Fibroblast of pulmonary artery (primary cell): ENCODE measurements at regions not wholly inside any gene's neighbourhood (a gene's known extent, or its start where the extent isn't known, plus 50 kb on each side); places are given as distances from the start of the nearest gene placed in this dataset.

Experiments
- DNase-seq: peaks from one replicate; pipeline ENCODE4 v3.0.0-alpha.2; 2010; ENCODE audit warnings: low read depth
- H3K4me3 ChIP-seq: replicated peaks from 2 replicates; pipeline ENCODE4 v1.5.1; 2011; ENCODE audit warnings: low read depth, mild to moderate bottlenecking, control low read depth, low read length, moderate library complexity
- CTCF ChIP-seq: IDR thresholded peaks from 2 replicates; pipeline ENCODE4 v1.5.1; 2011; ENCODE audit warnings: mild to moderate bottlenecking, control low read depth, low read length, inconsistent platforms; ENCODE audit errors: missing control alignments

GRCh38 chr5:173420108-173420507 is 91.9 kb upstream of the STC2 start:
- no peak overlapping the region for H3K4me3 ChIP-seq
- TF ChIP-seq CTCF: no peak
- no peak for DNase-seq

GRCh38 chr5:173413471-173413982 is 85.3 kb upstream of the STC2 start:
- H3K4me3 ChIP-seq: no peak overlapping the region
- no peak for DNase-seq
- no peak for TF ChIP-seq CTCF

DNA sequence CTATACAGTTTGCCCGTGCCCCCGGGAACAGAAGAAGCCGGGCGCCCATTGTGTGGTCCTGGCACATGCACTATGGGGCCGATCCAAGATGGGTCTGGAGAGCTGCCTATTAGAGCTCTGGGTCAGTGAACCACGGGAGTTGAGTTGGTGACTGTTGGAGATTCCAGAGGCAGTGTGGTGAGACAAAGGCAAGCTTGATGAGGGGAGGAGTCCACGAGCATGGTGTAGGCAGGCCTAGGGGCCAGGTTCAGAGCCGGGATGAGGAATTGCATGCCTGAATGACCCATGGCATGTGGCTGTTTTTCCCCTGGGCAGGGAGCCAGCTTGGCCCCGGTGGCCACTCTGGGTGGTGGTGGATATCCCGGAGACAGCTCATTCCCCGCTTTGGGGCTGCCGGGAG is 84.4 kb upstream of the STC2 start:
- H3K4me3 ChIP-seq: no peak overlapping the region
- DNase-seq: no peak
- no peak for TF ChIP-seq CTCF

- TF ChIP-seq CTCF: no peak
- no peak overlapping the region for H3K4me3 ChIP-seq
Observed at GRCh38 chr5:173411791-173412555, 83.8 kb upstream of the STC2 start.

DNA sequence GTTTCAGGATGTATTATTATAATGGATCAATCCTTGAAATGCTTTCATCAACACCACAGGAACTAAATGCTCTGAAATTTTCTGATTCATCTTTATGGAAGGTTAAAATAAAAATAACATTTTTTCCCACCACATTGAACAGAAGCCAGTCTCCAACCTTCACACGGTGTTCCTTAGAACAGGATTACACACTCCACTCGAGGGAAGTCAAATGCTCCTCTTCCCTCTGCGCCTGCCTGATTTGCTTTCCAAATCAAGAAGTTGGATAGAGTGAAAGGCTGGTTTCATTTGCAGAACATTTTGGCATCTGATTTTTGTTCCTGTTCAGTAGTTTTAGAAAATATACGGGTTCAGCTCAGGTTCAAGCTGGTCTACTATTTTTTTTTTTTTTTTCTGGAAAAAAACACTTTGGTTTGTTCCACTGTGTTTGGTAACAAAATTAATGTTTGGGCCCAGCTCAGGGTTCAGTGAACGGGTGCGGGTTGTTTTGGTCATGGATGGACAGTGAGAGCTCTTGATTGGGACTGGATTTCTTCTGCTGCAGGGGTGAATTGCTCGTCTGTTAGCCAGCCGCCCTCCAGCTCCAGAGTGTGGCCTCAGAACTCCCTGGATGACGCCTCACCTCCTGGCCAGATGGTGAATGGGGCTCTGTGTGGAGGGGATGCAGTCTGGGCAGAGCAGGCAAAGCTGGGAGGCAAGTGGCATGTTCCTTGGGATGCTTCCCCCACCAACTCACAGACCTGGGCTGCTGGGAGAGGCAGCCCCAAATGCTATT is 82.4 kb upstream of the STC2 start:
- H3K4me3 ChIP-seq: no peak overlapping the region
- no peak for TF ChIP-seq CTCF
- DNase-seq: no peak

More at GRCh38 chr5:173411791-173412555, 83.8 kb upstream of the STC2 start:
- no peak for DNase-seq

DNA sequence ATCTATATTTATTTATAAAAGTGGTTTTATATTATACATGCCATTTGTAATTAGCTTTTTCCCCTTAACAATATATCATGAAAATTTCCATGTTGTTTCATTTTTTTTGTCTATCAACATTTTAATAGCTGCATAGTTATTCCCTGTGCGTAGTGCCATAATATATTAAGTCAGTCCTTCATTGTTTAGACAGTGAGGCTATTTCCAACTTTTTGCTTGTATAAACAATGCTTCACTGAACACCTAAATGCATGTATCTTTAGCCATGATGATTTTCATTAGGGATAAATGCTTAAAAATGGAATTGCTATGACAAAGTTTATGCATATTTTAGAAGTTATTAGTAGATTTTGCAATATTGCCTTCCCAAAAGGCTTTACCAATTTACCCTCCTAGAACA is 80.7 kb upstream of the STC2 start:
- no peak overlapping the region for H3K4me3 ChIP-seq
- no peak for TF ChIP-seq CTCF
- no peak for DNase-seq
